H1 (cell line): ENCODE measurements at regions not wholly inside any gene's neighbourhood (a gene's known extent, or its start where the extent isn't known, plus 50 kb on each side); places are given as distances from the start of the nearest gene placed in this dataset.

ENCODE experiments used
- CTCF ChIA-PET: fragments of 300-600 bp; sonication (Branson Sonifier 250); formaldehyde crosslinking; loops from one replicate; lab custom pipeline; 2021; ENCODE audit not compliant: partially characterized antibody; lab: Charles Lee
- POLR2A ChIA-PET: fragments of 300-600 bp; sonication (Branson Sonifier 250); formaldehyde crosslinking; loops from one replicate; lab custom pipeline; 2021; ENCODE audit warnings: inconsistent platforms; ENCODE audit not compliant: partially characterized antibody; lab: Charles Lee
- DNase-seq, 2 experiments: peaks; one replicate each; pipeline versions ENCODE4 v3.0.0 to v3.0.0-alpha.2; 2010 to 2022; ENCODE audit warnings: low spot score in 2 of 2, low read depth in 1 of 2, mixed read lengths in 1 of 2
- FAIRE-seq: peaks from 2 replicates; lab custom pipeline; 2011; peaks lifted over from hg19 to GRCh38; lab: Jason Lieb, UNC
- H2AFZ ChIP-seq: 2 replicates; pipeline ENCODE4 v1.8.1; 2012; ENCODE audit warnings: low read length, inconsistent platforms
- H2AK5ac ChIP-seq: 2 replicates; pipeline ENCODE4 v1.6.1; 2013; ENCODE audit warnings: low read depth, low read length
- H2BK120ac ChIP-seq: replicated peaks from 2 replicates; pipeline ENCODE3; 2013; ENCODE audit warnings: low read depth, low read length, inconsistent platforms
- H2BK12ac ChIP-seq: 2 replicates; pipeline ENCODE4 v1.6.1; 2013; ENCODE audit warnings: low read depth, low read length
- H2BK15ac ChIP-seq: 2 replicates; pipeline ENCODE4 v1.6.1; 2013; ENCODE audit warnings: low read length
- H2BK20ac ChIP-seq: 2 replicates; pipeline ENCODE4 v1.6.1; 2013; ENCODE audit warnings: low read length
- H2BK5ac ChIP-seq: 2 replicates; pipeline ENCODE4 v1.6.1; 2013; ENCODE audit warnings: low read depth, low read length
- H3K14ac ChIP-seq: 2 replicates; pipeline ENCODE4 v1.6.1; 2013; ENCODE audit warnings: inconsistent platforms; ENCODE audit not compliant: insufficient read length
- H3K18ac ChIP-seq: 2 replicates; pipeline ENCODE4 v1.6.1; 2013; ENCODE audit warnings: low read length; ENCODE audit errors: extremely low read depth
- H3K23ac ChIP-seq: 2 replicates; pipeline ENCODE4 v1.6.1; 2013; ENCODE audit warnings: inconsistent platforms; ENCODE audit not compliant: insufficient read length
- H3K23me2 ChIP-seq: 2 replicates; pipeline ENCODE4 v1.6.1; 2013; ENCODE audit warnings: low read depth, low read length
- H3K27ac ChIP-seq: 2 replicates; pipeline ENCODE4 v1.6.1; 2011; ENCODE audit warnings: low read depth, low read length, inconsistent platforms
- H3K27me3 ChIP-seq, 4 experiments: replicated peaks in 1 of 4; 1 replicate in 1 of 4; 2 replicates in 3 of 4; pipeline versions ENCODE4 v1.6.1 to v1.8.1; 2011 to 2013; ENCODE audit warnings: low read length in 3 of 4, mild to moderate bottlenecking in 3 of 4, inconsistent platforms in 2 of 4, mixed read lengths in 2 of 4, moderate library complexity in 1 of 4; ENCODE audit not compliant: control insufficient read depth in 3 of 4, insufficient read depth in 3 of 4; ENCODE audit errors: extremely low read depth in 1 of 4
- H3K36me3 ChIP-seq, 4 experiments: 2 replicates each; pipeline versions ENCODE4 v1.6.1 to v1.8.1; 2011 to 2013; ENCODE audit warnings: mild to moderate bottlenecking in 4 of 4, low read length in 3 of 4, moderate library complexity in 2 of 4, control low read depth in 1 of 4, inconsistent platforms in 1 of 4; ENCODE audit not compliant: insufficient read depth in 4 of 4, control insufficient read depth in 2 of 4
- H3K4ac ChIP-seq: replicated peaks from 2 replicates; pipeline ENCODE3; 2013; ENCODE audit warnings: low read length, low read depth, mixed read lengths, inconsistent platforms; ENCODE audit not compliant: insufficient read length
- H3K4me1 ChIP-seq, 4 experiments: replicated peaks in 1 of 4; 1 replicate in 1 of 4; 2 replicates in 3 of 4; pipeline versions ENCODE4 v1.6.1 to v1.8.1; 2011 to 2013; ENCODE audit warnings: low read length in 3 of 4, inconsistent platforms in 2 of 4, mixed read lengths in 1 of 4; ENCODE audit not compliant: insufficient read depth in 4 of 4, control insufficient read depth in 3 of 4
- H3K4me2 ChIP-seq, 2 experiments: 2 replicates each; pipeline versions ENCODE4 v1.6.1 to v1.8.1; 2011 to 2013; ENCODE audit warnings: low read depth in 2 of 2, low read length in 2 of 2, control low read depth in 1 of 2, inconsistent platforms in 1 of 2, mild to moderate bottlenecking in 1 of 2; ENCODE audit not compliant: insufficient read depth in 1 of 2
- H3K4me3 ChIP-seq, 4 experiments: fragments of 200-600, 300-600 bp in 1 of 4; sonication (generic), shearing (Covaris generic), sonication (Bioruptor Twin) in 1 of 4; 2 replicates each; pipeline versions ENCODE4 v1.5.1 to v1.8.1; 2011 to 2016; ENCODE audit warnings: low read length in 4 of 4, low read depth in 3 of 4, control low read depth in 2 of 4, inconsistent platforms in 2 of 4, mild to moderate bottlenecking in 2 of 4, mixed read lengths in 1 of 4, moderate library complexity in 1 of 4; ENCODE audit not compliant: insufficient read depth in 2 of 4; ENCODE audit errors: extremely low read depth in 1 of 4
- H3K56ac ChIP-seq: replicated peaks from 2 replicates; pipeline ENCODE3; 2013; ENCODE audit warnings: low read depth, mild to moderate bottlenecking, mixed read lengths, low read length, inconsistent platforms; ENCODE audit not compliant: insufficient read length
- H3K79me1 ChIP-seq: 2 replicates; pipeline ENCODE4 v1.6.1; 2013; ENCODE audit warnings: low read depth, low read length, control low read depth
- H3K79me2 ChIP-seq, 2 experiments: 2 replicates each; pipeline versions ENCODE4 v1.6.1 to v1.8.1; 2012 to 2013; ENCODE audit warnings: low read length in 2 of 2, mild to moderate bottlenecking in 2 of 2, inconsistent platforms in 1 of 2; ENCODE audit not compliant: insufficient read depth in 2 of 2, control insufficient read depth in 1 of 2
- H3K9ac ChIP-seq, 4 experiments: replicated peaks in 1 of 4; 1 replicate in 1 of 4; 2 replicates in 3 of 4; pipeline versions ENCODE4 v1.6.1 to v1.8.1; 2011 to 2013; ENCODE audit warnings: low read depth in 3 of 4, low read length in 3 of 4, control low read depth in 2 of 4, mild to moderate bottlenecking in 2 of 4, moderate library complexity in 2 of 4, inconsistent platforms in 1 of 4; ENCODE audit errors: extremely low read depth in 1 of 4
- H3K9me3 ChIP-seq, 2 experiments: 2 replicates each; pipeline versions ENCODE4 v1.6.1 to v1.8.1; 2012 to 2013; ENCODE audit warnings: mild to moderate bottlenecking in 2 of 2, moderate library complexity in 2 of 2, control low read depth in 1 of 2, inconsistent platforms in 1 of 2, low read depth in 1 of 2, low read length in 1 of 2, mixed read lengths in 1 of 2; ENCODE audit not compliant: insufficient read depth in 2 of 2
- H4K20me1 ChIP-seq, 2 experiments: replicated peaks in 1 of 2; 2 replicates each; pipeline versions ENCODE3 to v1.8.1; 2011 to 2013; ENCODE audit warnings: inconsistent platforms in 2 of 2, low read length in 2 of 2, mild to moderate bottlenecking in 1 of 2; ENCODE audit not compliant: insufficient read depth in 2 of 2, control insufficient read depth in 1 of 2
- H4K5ac ChIP-seq: 2 replicates; pipeline ENCODE4 v1.6.1; 2013; ENCODE audit warnings: low read length, low read depth, mixed read lengths, inconsistent platforms; ENCODE audit not compliant: insufficient read length
- H4K8ac ChIP-seq: 2 replicates; pipeline ENCODE4 v1.8.0; 2013; ENCODE audit warnings: mild to moderate bottlenecking, moderate library complexity, low read length, inconsistent platforms; ENCODE audit not compliant: insufficient read depth; ENCODE audit errors: extremely low read depth
- H4K91ac ChIP-seq: replicated peaks from 2 replicates; pipeline ENCODE3; 2013; ENCODE audit warnings: low read length, mixed read lengths, inconsistent platforms; ENCODE audit not compliant: insufficient read length
- ASH2L ChIP-seq: fragments of 200-600, 300-600 bp; sonication (generic); IDR thresholded peaks from one replicate; pipeline ENCODE4 v1.7.1; 2017; ENCODE audit warnings: low read length
- BCL11A ChIP-seq, 2 experiments: IDR thresholded peaks; one replicate each; pipeline ENCODE4 v1.6.1; 2011; ENCODE audit warnings: low read depth in 2 of 2, low read length in 2 of 2, mild to moderate bottlenecking in 2 of 2
- CBX5 ChIP-seq: fragments of 300-800, 300-1000 bp; sonication (generic); IDR thresholded peaks from 2 replicates; pipeline ENCODE4 v1.7.1; 2016; ENCODE audit warnings: antibody characterized with exemption, low read length, low read depth
- POLR2AphosphoS5 ChIP-seq: IDR thresholded peaks from 2 replicates; pipeline ENCODE4 v1.6.1; 2011; ENCODE audit warnings: low read depth, low read length
- RNF2 ChIP-seq: fragments of 200-900, 300-1000 bp; sonication (generic); IDR thresholded peaks from 2 replicates; pipeline ENCODE4 v1.7.1; 2016; ENCODE audit warnings: borderline replicate concordance, low read depth, mild to moderate bottlenecking, antibody characterized with exemption, low read length; ENCODE audit not compliant: poor library complexity, severe bottlenecking; ENCODE audit errors: missing control alignments
- SIN3A ChIP-seq, 2 experiments: IDR thresholded peaks in 1 of 2; conservative IDR thresholded peaks in 1 of 2; 2 replicates each; pipeline ENCODE4 v1.6.1; 2011 to 2012; ENCODE audit warnings: low read length in 2 of 2, improper control_type of control experiment in 1 of 2, low read depth in 1 of 2, mild to moderate bottlenecking in 1 of 2
- SIRT6 ChIP-seq: IDR thresholded peaks from one replicate; pipeline ENCODE4 v1.7.1; 2012; ENCODE audit warnings: low read length, inconsistent platforms
- TCF12 ChIP-seq: IDR thresholded peaks from 2 replicates; pipeline ENCODE4 v1.6.1; 2011; ENCODE audit warnings: low read depth, mild to moderate bottlenecking, low read length

GRCh38 chr6:86456821-86457220, 480.5 kb upstream of the HTR1E start:
- ChIA-PET POLR2A (no interaction called here), CTCF (no interaction called here)
- Histone ChIP-seq H3K18ac (no peak overlapping the region), H4K91ac (no peak overlapping the region), H4K5ac (no peak overlapping the region), H2BK12ac (no peak overlapping the region), H3K56ac (no peak overlapping the region), H3K4me1 (no peaks in the 10 kb centered on the region), H4K8ac (no peak overlapping the region), H2BK5ac (no peak overlapping the region), H3K79me2 (no peaks in the 10 kb centered on the region), H3K14ac (no peak overlapping the region), H2BK120ac (no peak overlapping the region), H2BK15ac (no peak overlapping the region), H3K4me2 (no peak overlapping the region), H2AFZ (no peak overlapping the region), H3K23me2 (no peaks in the 10 kb centered on the region), H3K79me1 (no peaks in the 10 kb centered on the region), H3K36me3 (no peaks in the 10 kb centered on the region), H3K9ac (no peak overlapping the region), H2BK20ac (no peak overlapping the region), H3K9me3 (peaks cover 11 to 14% of the 10 kb centered on the region in 2 experiments; a peak in 3 of 4 replicates), H4K20me1 (no peaks in the 10 kb centered on the region), H2AK5ac (no peak overlapping the region), H3K27ac (no peak overlapping the region), H3K23ac (no peak overlapping the region), H3K4me3 (no peak overlapping the region), H3K27me3 (no peaks in the 10 kb centered on the region), H3K4ac (no peak overlapping the region)
- FAIRE-seq (no peak), DNase-seq (no peak)
- TF ChIP-seq SIRT6 (no peak), SIN3A (conservative IDR thresholded peaks at IDR 0.05 in 1 of 2, IDR thresholded peaks at IDR 0.05 in 1 of 2; ENCODE audit: low read depth in 1 of 2, low read length in 2 of 2) (no peak), CBX5 (no peak), ASH2L (no peak), TCF12 (no peak), BCL11A (IDR thresholded peaks at IDR 0.05; ENCODE audit: low read depth in 2 of 2, low read length in 2 of 2) (no peak), POLR2AphosphoS5 (no peak), RNF2 (no peak)
